NCI-H2107 treated with DMSO at 0.1 percent for 48 hours (cell line): ENCODE measurements at regions not wholly inside any gene's neighbourhood (a gene's known extent, or its start where the extent isn't known, plus 50 kb on each side); places are given as distances from the start of the nearest gene placed in this dataset.
"Not testable (repeated sequence)": the region's sequence is repeated elsewhere in the genome, so short reads cannot be mapped to it uniquely, and the experiment has no call there.

ENCODE experiments used
- DNase-seq: peaks from one replicate; lab custom pipeline; 2025; ENCODE audit not compliant: unreplicated experiment; lab: John Stamatoyannopoulos, UW

DNA sequence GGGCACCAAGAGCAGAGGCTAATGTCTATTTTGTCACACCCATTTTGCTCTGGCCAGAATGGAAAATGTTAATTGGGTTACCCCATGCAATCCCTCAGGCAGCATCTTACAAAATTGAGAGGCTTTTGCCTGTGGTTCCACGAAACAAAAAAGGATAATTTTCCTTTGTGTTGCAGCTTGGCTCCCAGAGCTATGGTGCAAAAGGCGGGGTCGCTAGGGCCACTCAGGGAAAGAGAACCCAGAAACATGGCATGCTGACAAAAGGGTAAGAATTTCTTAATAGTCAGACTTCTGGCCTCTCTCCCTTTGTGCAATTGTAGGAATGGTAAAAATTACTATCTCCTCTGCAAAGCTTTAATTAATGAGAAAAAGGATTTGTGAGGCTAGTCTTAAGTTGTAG is 119.6 kb upstream of the BANK1 start:
- DNase-seq, result no peak

GRCh38 chr4:101670370-101670769 is 120.2 kb upstream of the BANK1 start:
- DNase-seq, result no peak

DNA sequence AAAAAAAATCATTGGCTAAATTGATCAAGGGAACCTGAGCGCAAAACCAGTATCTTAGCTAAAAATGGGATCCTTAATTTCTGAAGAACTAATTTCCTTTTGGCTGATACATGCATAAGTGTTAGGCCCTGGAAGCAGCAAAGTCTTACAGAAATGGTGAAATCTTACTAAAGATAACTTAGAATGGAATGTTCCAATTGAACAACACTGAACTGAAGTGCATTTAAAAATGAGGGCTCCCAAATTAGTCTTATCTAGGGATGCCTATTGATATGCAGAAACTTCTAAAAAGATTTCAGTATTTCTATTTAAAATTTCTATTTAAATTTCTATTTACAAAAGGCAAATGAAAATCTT is 120.7 kb upstream of the BANK1 start:
- DNase-seq, result no peak

DNA sequence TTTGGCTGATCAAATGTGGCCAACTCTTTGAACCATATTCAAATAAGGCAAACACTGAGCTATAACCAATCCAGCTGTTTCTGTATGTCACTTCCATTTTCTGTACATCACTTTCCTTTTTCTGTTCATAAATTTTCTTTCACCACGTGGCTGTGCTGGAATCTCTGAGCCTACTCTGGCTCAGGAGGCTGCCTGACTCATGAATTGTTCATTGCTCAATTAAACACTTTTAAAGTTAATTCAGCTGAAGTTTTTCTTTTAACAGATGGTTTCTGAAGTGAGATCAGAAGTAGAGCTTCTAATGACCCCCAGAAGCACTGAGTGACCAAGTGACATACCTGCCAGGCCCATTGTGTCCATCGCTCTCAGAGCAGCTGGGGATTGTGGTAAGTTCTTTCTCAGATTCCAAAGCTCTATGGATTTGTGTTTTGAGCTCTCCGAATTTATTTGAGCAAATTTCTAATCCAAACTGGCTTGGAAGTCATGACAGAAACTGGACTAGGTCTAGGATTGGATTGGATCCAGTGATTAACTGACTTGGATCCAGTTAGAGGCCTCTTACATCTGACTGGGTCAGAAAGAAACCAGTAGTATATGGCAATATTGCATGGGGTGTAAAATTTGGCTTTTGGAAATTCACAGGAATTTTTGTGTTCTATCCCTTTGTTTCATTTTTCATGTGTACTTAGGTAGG is 121.2 kb upstream of the BANK1 start:
- DNase-seq, result no peak

DNA sequence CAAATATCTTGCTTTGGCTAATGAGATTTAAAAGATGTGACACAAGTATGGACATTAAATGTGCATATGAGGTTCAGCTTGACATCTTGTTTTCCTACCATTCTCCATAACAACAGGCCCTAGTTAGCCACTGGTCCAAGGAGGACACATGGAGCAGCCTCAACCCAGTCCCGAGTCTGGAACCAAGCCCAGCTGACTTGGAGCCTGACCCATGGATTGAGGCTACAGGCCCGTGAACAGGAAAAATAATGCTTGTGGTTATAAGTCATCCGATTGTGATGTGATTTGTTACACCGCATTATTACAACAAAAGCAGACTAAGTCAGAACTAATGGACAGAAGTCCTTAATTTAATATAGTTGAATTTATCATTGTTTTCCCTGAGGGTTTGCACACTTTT is 123.2 kb upstream of the BANK1 start:
- no peak for DNase-seq

DNA sequence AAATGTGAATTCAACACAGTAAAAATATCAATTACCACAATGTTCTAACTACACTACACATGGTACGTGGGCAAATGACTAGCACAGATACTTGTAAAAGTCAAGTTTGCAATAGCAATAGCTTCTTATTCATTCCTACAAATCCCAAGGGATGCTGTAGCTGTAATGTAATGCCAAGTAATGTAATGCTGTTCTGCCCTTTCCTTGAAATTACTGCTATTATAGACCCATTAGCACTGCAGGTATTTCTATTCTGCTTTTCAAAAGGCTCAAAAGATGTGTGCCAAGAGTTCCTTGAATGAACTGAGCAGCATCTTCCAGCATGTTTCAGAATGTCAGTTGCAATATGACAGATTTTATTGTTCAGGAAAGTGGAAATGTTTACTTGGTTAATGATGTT is 129.9 kb upstream of the BANK1 start:
- no peak for DNase-seq

GRCh38 chr4:101655857-101656256 is 134.7 kb upstream of the BANK1 start:
- DNase-seq, result no peak

DNA sequence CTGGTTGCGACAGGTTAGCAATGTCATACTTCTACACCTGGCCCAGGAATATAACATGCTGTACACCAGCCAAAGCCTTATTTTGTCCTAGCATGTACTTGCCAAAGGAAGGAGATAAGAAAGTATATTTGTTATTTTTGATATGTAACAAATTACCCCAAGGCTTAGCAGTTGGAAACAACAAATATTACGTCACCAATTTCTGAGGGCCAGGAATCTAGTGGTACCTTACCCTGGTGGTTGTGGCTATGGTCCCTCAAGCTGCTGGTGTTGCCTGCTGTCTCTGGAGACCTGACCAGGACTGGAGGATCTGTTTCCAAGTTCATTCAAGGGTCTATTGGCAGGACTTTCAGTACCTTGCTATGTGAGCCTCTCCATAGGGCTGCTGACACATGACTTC is 135.5 kb upstream of the BANK1 start:
- no peak for DNase-seq

- DNase-seq, result no peak
These were observed 138.8 kb upstream of the BANK1 start for GRCh38 chr4:101651778-101652177.

DNA sequence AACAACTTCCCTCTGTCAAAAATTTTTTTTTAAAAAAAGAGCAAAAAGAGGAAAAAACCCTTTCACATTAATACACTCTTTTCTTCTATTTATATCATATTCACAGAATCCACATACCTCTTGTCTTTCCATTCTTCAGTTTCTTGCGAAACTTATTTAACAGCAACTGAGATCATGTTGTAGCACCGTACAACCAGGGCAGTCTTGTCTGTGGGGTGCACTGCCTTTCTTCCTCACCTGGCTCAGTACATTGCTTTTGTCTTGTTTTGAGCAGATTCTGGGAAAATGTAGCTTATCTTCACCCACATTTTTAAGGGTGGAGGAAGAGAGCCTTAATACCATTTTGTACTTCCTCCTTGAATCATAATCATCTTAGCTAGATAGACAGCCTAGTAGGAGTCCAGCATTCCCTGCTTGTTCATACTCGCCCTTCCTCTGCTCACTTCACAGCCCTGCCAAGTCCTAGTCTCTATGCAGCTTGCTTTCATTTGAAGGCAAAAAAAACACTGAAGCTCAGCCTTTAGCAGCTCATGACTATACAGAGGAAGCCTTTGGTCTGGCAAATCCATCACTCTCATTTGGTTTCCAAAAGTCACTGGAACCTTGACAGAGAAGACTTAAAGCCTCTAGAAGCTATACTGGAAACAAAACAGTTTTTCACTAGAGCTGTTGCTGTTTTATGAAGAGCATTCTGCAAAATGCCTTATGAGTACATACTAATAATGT is 140.6 kb upstream of the BANK1 start:
- DNase-seq, result no peak

- DNase-seq, result no peak
These were observed 142.9 kb upstream of the BANK1 start for GRCh38 chr4:101647710-101648034.

DNA sequence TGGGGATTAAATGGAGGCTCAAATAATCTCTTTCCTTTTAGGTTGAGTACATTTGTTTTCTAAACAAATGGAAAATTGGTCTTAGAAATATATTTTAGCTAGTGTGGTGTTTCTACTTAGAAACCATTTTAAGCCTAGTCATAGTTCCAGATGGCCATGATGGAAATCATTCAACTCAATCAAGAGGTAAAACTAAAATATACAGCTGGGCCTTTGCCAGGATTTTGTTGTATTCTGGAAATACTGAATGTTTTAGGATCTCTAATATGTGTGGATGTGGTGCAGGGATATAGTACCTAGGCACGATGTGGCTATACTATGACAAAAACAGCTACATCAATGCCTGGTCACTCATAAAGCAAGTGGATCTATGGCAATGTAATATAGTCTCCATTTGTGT is 146.0 kb upstream of the BANK1 start:
- DNase-seq, result no peak

GRCh38 chr4:101643186-101643837 is 147.2 kb upstream of the BANK1 start:
- no peak for DNase-seq

GRCh38 chr4:101632766-101633165 is 157.8 kb upstream of the BANK1 start:
- not testable (repeated sequence) for DNase-seq

DNA sequence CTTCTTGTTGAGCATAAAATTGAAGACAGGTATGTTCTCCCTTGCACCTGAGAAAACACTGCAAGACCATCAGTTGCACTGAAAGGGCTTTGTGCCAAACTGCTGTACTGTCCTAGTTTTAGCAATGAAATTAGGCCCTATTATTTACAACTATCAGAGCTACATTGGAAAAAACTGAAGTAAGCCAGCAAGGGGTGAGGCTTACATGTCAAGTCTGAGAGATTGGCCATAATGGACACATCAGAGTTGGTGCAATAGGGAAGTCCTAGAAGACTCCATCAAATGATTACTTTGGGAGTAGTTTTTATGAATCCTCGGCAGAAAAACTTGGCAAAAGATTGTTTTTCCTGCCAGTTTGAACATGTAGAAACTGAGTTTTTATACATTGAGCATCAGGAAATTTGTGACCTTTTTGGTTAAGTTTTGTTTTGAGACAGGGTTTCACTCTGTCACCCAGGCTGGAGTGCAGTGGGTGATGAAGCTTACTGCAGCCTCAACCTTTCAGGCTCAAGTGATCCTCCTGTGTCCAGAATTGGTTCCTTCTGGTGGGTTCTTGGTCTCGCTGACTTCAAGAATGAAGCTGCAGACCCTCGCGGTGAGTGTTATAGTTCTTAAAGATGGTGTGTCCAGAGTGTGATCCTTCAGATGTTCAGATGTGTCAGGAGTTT is 160.1 kb upstream of the BANK1 start:
- no peak for DNase-seq

- DNase-seq, result no peak
These were observed 169.4 kb upstream of the BANK1 start for GRCh38 chr4:101621120-101621519.

GRCh38 chr4:101615652-101616051 is 174.9 kb upstream of the BANK1 start:
- DNase-seq, result no peak

DNA sequence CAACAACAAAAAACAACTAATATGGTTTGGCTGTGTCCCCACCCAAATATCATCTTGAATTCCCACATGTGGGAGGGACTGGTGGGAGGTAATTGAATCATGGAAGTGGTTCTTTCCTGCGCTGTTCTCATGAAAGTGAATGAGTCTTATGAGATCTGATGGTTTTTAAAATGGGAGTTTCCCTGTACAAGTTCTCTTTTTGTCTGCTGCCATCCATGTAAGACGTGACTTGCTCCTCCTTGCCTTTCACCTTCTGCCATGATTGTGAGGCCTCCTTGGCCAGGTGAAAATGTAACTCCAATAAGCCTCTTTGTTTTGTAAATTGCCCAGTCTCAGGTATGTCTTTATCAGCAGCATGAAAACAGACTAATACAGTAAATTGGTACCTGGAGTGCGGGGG is 183.5 kb upstream of the BANK1 start:
- not testable (repeated sequence) for DNase-seq

GRCh38 chr4:101604976-101605375 is 185.6 kb upstream of the BANK1 start:
- no peak for DNase-seq

GRCh38 chr4:101600287-101600686 is 190.2 kb upstream of the BANK1 start:
- DNase-seq, result no peak

DNA sequence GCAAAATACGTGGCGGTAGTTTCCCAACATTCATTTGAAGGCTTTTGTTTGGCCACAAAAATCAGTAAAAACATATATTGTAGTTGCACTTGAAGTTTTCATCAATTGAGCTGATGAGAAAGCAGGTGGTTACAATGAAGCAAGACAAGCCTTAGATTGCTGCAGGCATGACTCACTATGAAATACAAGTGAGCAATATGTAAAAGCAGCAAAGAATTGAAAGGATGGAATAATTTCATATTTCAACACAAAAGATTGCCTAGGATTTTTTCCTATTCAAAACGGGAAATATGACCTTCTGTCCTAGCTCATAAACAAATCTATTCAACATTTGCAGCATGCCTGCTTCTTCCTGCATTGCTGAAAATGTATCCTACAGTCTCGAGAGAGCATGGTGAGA is 190.9 kb upstream of the BANK1 start:
- DNase-seq, result no peak
